MM.1S (cell line): ENCODE measurements at regions not wholly inside any gene's neighbourhood (a gene's known extent, or its start where the extent isn't known, plus 50 kb on each side); places are given as distances from the start of the nearest gene placed in this dataset.
"Not testable (repeated sequence)": the region's sequence is repeated elsewhere in the genome, so short reads cannot be mapped to it uniquely, and the experiment has no call there.

Source experiments
- DNase-seq: peaks from one replicate; pipeline ENCODE4 v3.0.0-alpha.2; 2015
- H2AFZ ChIP-seq: fragments of 300-600 bp; sonication (generic); 2 replicates; pipeline ENCODE4 v1.6.0; 2016; ENCODE audit warnings: antibody characterized with exemption, low read length
- H3F3A ChIP-seq: fragments of 300-600 bp; sonication (generic); 2 replicates; pipeline ENCODE4 v1.6.1; 2016; ENCODE audit warnings: mild to moderate bottlenecking, antibody characterized with exemption, low read length, moderate library complexity, mixed read lengths; ENCODE audit not compliant: insufficient read depth
- H3K27ac ChIP-seq: fragments of 300-600 bp; sonication (generic); 2 replicates; pipeline ENCODE4 v1.5.1; 2016; ENCODE audit warnings: mild to moderate bottlenecking, low read length
- H3K27me3 ChIP-seq: fragments of 300-600 bp; sonication (generic); replicated peaks from 2 replicates; pipeline ENCODE4 v1.6.0; 2016; ENCODE audit warnings: low read length; ENCODE audit not compliant: insufficient read depth
- H3K36me3 ChIP-seq: fragments of 300-600 bp; sonication (generic); replicated peaks from 2 replicates; pipeline ENCODE4 v1.6.1; 2016; ENCODE audit warnings: mild to moderate bottlenecking, low read length, mixed read lengths; ENCODE audit not compliant: insufficient read depth
- H3K4me1 ChIP-seq: fragments of 300-600 bp; sonication (generic); 2 replicates; pipeline ENCODE4 v1.6.1; 2016; ENCODE audit warnings: low read length, mixed read lengths
- H3K4me2 ChIP-seq: fragments of 300-600 bp; sonication (generic); 2 replicates; pipeline ENCODE4 v1.6.0; 2016; ENCODE audit warnings: low read depth, low read length
- H3K4me3 ChIP-seq: fragments of 300-600 bp; sonication (generic); 2 replicates; pipeline ENCODE4 v1.5.1; 2016; ENCODE audit warnings: low read length, mixed read lengths
- H3K79me2 ChIP-seq: fragments of 300-600 bp; sonication (generic); 2 replicates; pipeline ENCODE4 v1.6.1; 2016; ENCODE audit warnings: mixed run types, low read length, mixed read lengths
- H3K9ac ChIP-seq: fragments of 300-600 bp; sonication (generic); 2 replicates; pipeline ENCODE4 v1.6.1; 2016; ENCODE audit warnings: low read length, mixed read lengths
- H3K9me2 ChIP-seq: fragments of 300-600 bp; sonication (generic); replicated peaks from 2 replicates; pipeline ENCODE4 v1.6.1; 2016; ENCODE audit warnings: mild to moderate bottlenecking, low read length, mixed read lengths; ENCODE audit not compliant: insufficient read depth
- H3K9me3 ChIP-seq: fragments of 300-600 bp; sonication (generic); replicated peaks from 2 replicates; pipeline ENCODE4 v1.6.1; 2016; ENCODE audit warnings: mild to moderate bottlenecking, low read length, mixed read lengths; ENCODE audit not compliant: insufficient read depth
- H4K20me1 ChIP-seq: fragments of 300-600 bp; sonication (generic); 2 replicates; pipeline ENCODE4 v1.6.1; 2016; ENCODE audit warnings: mild to moderate bottlenecking, low read length, moderate library complexity, mixed read lengths; ENCODE audit not compliant: insufficient read depth
- CTCF ChIP-seq: fragments of 300-600 bp; sonication (generic); IDR thresholded peaks from 2 replicates; pipeline ENCODE4 v1.5.1; 2016; ENCODE audit warnings: antibody characterized with exemption, low read length, mixed read lengths
- EZH2 ChIP-seq: fragments of 300-600 bp; sonication (generic); optimal IDR thresholded peaks from 2 replicates; pipeline ENCODE3; 2017; ENCODE audit warnings: low read depth, mild to moderate bottlenecking, antibody characterized with exemption, low read length, mixed read lengths
- EZH2phosphoT487 ChIP-seq: fragments of 300-600 bp; sonication (generic); IDR thresholded peaks from 2 replicates; pipeline ENCODE4 v1.6.1; 2018; ENCODE audit warnings: antibody characterized with exemption, low read length

- Histone ChIP-seq H3K9me3 (no peaks in the 10 kb centered on the region), H3K4me2 (no peak overlapping the region), H4K20me1 (no peaks in the 10 kb centered on the region), H3K4me1 (no peaks in the 10 kb centered on the region), H3K4me3 (no peak overlapping the region), H3K9ac (no peak overlapping the region), H2AFZ (no peak overlapping the region), H3F3A (no peaks in the 10 kb centered on the region), H3K27me3 (no peaks in the 10 kb centered on the region), H3K36me3 (no peaks in the 10 kb centered on the region), H3K27ac (no peak overlapping the region), H3K79me2 (no peaks in the 10 kb centered on the region), H3K9me2 (no peaks in the 10 kb centered on the region)
- TF ChIP-seq EZH2phosphoT487, result no peak
- TF ChIP-seq EZH2, result no peak
- TF ChIP-seq CTCF, result no peak
- DNase-seq, result no peak
Observed at GRCh38 chr6:54559136-54559535, 250.9 kb downstream of the TINAG start.

- H3F3A ChIP-seq, DNase-seq, H3K36me3 ChIP-seq, H3K4me2 ChIP-seq, H3K4me3 ChIP-seq, H4K20me1 ChIP-seq, H3K27ac ChIP-seq, H3K4me1 ChIP-seq, H3K9me2 ChIP-seq, H3K79me2 ChIP-seq, H3K9ac ChIP-seq, H2AFZ ChIP-seq, H3K27me3 ChIP-seq, H3K9me3 ChIP-seq: not testable (repeated sequence)
Observed at GRCh38 chr6:54564188-54564587, 255.9 kb downstream of the TINAG start.

GRCh38 chr6:54574671-54575070, 266.4 kb downstream of the TINAG start:
- no peak for DNase-seq
- no peaks in the 10 kb centered on the region for H3K27me3 ChIP-seq
- no peaks in the 10 kb centered on the region for H3K9me3 ChIP-seq
- no peaks in the 10 kb centered on the region for H3K79me2 ChIP-seq
- no peaks in the 10 kb centered on the region for H3F3A ChIP-seq
- no peak overlapping the region for H3K27ac ChIP-seq
- no peak overlapping the region for H3K4me3 ChIP-seq
- no peaks in the 10 kb centered on the region for H3K9me2 ChIP-seq
- no peak overlapping the region for H3K9ac ChIP-seq
- TF ChIP-seq EZH2phosphoT487 (no peak), EZH2 (no peak), CTCF (no peak)
- H3K4me1 ChIP-seq, result no peaks in the 10 kb centered on the region
- no peaks in the 10 kb centered on the region for H3K36me3 ChIP-seq
- no peak overlapping the region for H2AFZ ChIP-seq
- H3K4me2 ChIP-seq, result no peak overlapping the region
- H4K20me1 ChIP-seq, result no peaks in the 10 kb centered on the region

GRCh38 chr6:54578261-54578660, 268.3 kb upstream of the FAM83B start:
- TF ChIP-seq CTCF (no peak), EZH2phosphoT487 (no peak), EZH2 (no peak)
- H3K9me3 ChIP-seq, result no peaks in the 10 kb centered on the region

More at GRCh38 chr6:54578261-54578660, 268.3 kb upstream of the FAM83B start:
- Histone ChIP-seq H3K27ac (no peak overlapping the region), H3K27me3 (no peaks in the 10 kb centered on the region), H3K4me3 (no peak overlapping the region), H3K36me3 (no peaks in the 10 kb centered on the region), H3K9ac (no peak overlapping the region), H3K4me2 (no peak overlapping the region), H3K9me2 (no peaks in the 10 kb centered on the region), H4K20me1 (no peaks in the 10 kb centered on the region), H2AFZ (no peak overlapping the region), H3F3A (no peaks in the 10 kb centered on the region), H3K4me1 (no peaks in the 10 kb centered on the region), H3K79me2 (no peaks in the 10 kb centered on the region)
- DNase-seq, result no peak
